ENCODE measurements at regions not wholly inside any gene's neighbourhood (a gene's known extent, or its start where the extent isn't known, plus 50 kb on each side); places are given as distances from the start of the nearest gene placed in this dataset.
A peak's percentile ranks its signal among the peaks of the same experiment; 100 is the strongest.

GRCh38 chr1:58158016-58158415, 388.5 kb downstream of the OMA1 start:
- Mint-ChIP-seq H3K4me1 (no peaks in the 10 kb centered on the region), H3K4me3 (no peak overlapping the region), H3K27ac (no peak overlapping the region), H3K27me3 (peaks cover 0 to 5% of the 10 kb centered on the region in 2 donors), H3K9me3 (no peaks in the 10 kb centered on the region), H3K36me3 (no peaks in the 10 kb centered on the region)
- DNase-seq (no peak), ATAC-seq (replicated peaks) (no peak)

GRCh38 chr1:58157256-58157655, 389.3 kb downstream of the OMA1 start:
- Mint-ChIP-seq H3K36me3 (no peaks in the 10 kb centered on the region), H3K4me3 (no peak overlapping the region), H3K27me3 (peaks cover 0 to 3% of the 10 kb centered on the region in 2 donors), H3K9me3 (no peaks in the 10 kb centered on the region), H3K4me1 (no peaks in the 10 kb centered on the region), H3K27ac (no peak overlapping the region)
- DNase-seq (no peak), ATAC-seq (replicated peaks) (no peak)

- no peak for DNase-seq
- no peaks in the 10 kb centered on the region for H3K36me3 Mint-ChIP-seq
- no peaks in the 10 kb centered on the region for H3K4me1 Mint-ChIP-seq
- no peaks in the 10 kb centered on the region for H3K9me3 Mint-ChIP-seq
- H3K27ac Mint-ChIP-seq = no peak overlapping the region
- H3K27me3 Mint-ChIP-seq = peaks cover 0 to 3% of the 10 kb centered on the region in 2 donors
- no peak overlapping the region for H3K4me3 Mint-ChIP-seq
- no peak for ATAC-seq (replicated peaks)
Measured at GRCh38 chr1:58156831-58157230, 389.7 kb downstream of the OMA1 start.

GRCh38 chr1:58156124-58156468, 390.4 kb downstream of the OMA1 start:
- DNase-seq = no peak
- no peaks in the 10 kb centered on the region for H3K9me3 Mint-ChIP-seq
- no peaks in the 10 kb centered on the region for H3K36me3 Mint-ChIP-seq
- ATAC-seq (replicated peaks) = peak; percentile 80 to 82
- H3K4me1 Mint-ChIP-seq = no peaks in the 10 kb centered on the region
- H3K27ac Mint-ChIP-seq = no peak overlapping the region
- H3K4me3 Mint-ChIP-seq = no peak overlapping the region
- peaks cover 0 to 3% of the 10 kb centered on the region in 2 donors for H3K27me3 Mint-ChIP-seq

- no peak for DNase-seq
- H3K4me1 Mint-ChIP-seq = no peaks in the 10 kb centered on the region
- no peaks in the 10 kb centered on the region for H3K9me3 Mint-ChIP-seq
- no peak overlapping the region for H3K4me3 Mint-ChIP-seq
- peaks cover 0 to 3% of the 10 kb centered on the region in 2 donors for H3K27me3 Mint-ChIP-seq
- ATAC-seq (replicated peaks) = peak in 1 of 2 donors; percentile 18
- H3K27ac Mint-ChIP-seq = no peak overlapping the region
- no peaks in the 10 kb centered on the region for H3K36me3 Mint-ChIP-seq
Measured at GRCh38 chr1:58155418-58156123, 391.0 kb downstream of the OMA1 start.

- Mint-ChIP-seq H3K4me3 (no peak overlapping the region), H3K27me3 (peaks cover 0 to 3% of the 10 kb centered on the region in 2 donors), H3K36me3 (no peaks in the 10 kb centered on the region), H3K9me3 (no peaks in the 10 kb centered on the region), H3K27ac (no peak overlapping the region), H3K4me1 (no peaks in the 10 kb centered on the region)
- DNase-seq (no peak), ATAC-seq (replicated peaks) (no peak)
Measured at GRCh38 chr1:58154256-58154655, 392.3 kb downstream of the OMA1 start.

- ATAC-seq (replicated peaks) (no peak), DNase-seq (no peak)
- H3K27ac Mint-ChIP-seq = no peak overlapping the region
- no peak overlapping the region for H3K4me3 Mint-ChIP-seq
- H3K27me3 Mint-ChIP-seq = peaks cover 0 to 3% of the 10 kb centered on the region in 2 donors
- peaks cover 0 to 1% of the 10 kb centered on the region in 2 donors for H3K9me3 Mint-ChIP-seq
- no peaks in the 10 kb centered on the region for H3K4me1 Mint-ChIP-seq
- H3K36me3 Mint-ChIP-seq = no peaks in the 10 kb centered on the region
Measured at GRCh38 chr1:58152697-58153096, 393.8 kb downstream of the OMA1 start.

- ATAC-seq (replicated peaks) (no peak), DNase-seq (no peak)
- no peaks in the 10 kb centered on the region for H3K36me3 Mint-ChIP-seq
- no peak overlapping the region for H3K27ac Mint-ChIP-seq
- H3K27me3 Mint-ChIP-seq = peaks cover 0 to under 1% of the 10 kb centered on the region in 2 donors
- H3K4me1 Mint-ChIP-seq = no peaks in the 10 kb centered on the region
- no peak overlapping the region for H3K4me3 Mint-ChIP-seq
- H3K9me3 Mint-ChIP-seq = peaks cover 0 to 1% of the 10 kb centered on the region in 2 donors
Measured at GRCh38 chr1:58149271-58149812, 397.2 kb downstream of the OMA1 start.

GRCh38 chr1:58144698-58145270, 401.7 kb downstream of the OMA1 start:
- Mint-ChIP-seq H3K27ac (no peak overlapping the region), H3K4me3 (no peak overlapping the region)

GRCh38 chr1:58143972-58144697, 402.4 kb downstream of the OMA1 start:
- ATAC-seq (replicated peaks) (no peak), DNase-seq (no peak)
- Mint-ChIP-seq H3K27me3 (peaks cover 0 to 4% of the 10 kb centered on the region in 2 donors), H3K27ac (no peak overlapping the region), H3K9me3 (peaks cover 2 to 6% of the 10 kb centered on the region in 2 donors), H3K4me1 (no peaks in the 10 kb centered on the region), H3K4me3 (no peak overlapping the region), H3K36me3 (no peaks in the 10 kb centered on the region)

More at GRCh38 chr1:58144698-58145270, 401.7 kb downstream of the OMA1 start:
- no peak for ATAC-seq (replicated peaks)
- DNase-seq = no peak
- Mint-ChIP-seq H3K27me3 (peaks cover 0 to 4% of the 10 kb centered on the region in 2 donors), H3K36me3 (no peaks in the 10 kb centered on the region), H3K4me1 (no peaks in the 10 kb centered on the region), H3K9me3 (peaks cover 0 to 5% of the 10 kb centered on the region in 2 donors)

- Mint-ChIP-seq H3K27me3 (peaks cover 0 to 5% of the 10 kb centered on the region in 2 donors), H3K36me3 (peaks cover 3 to 7% of the 10 kb centered on the region in 2 donors), H3K4me3 (no peak overlapping the region), H3K4me1 (no peaks in the 10 kb centered on the region), H3K27ac (no peak overlapping the region), H3K9me3 (peaks cover 20 to 25% of the 10 kb centered on the region in 2 donors)
- no peak for DNase-seq
- ATAC-seq (replicated peaks) = no peak
Measured at GRCh38 chr1:58136387-58136786, 410.1 kb downstream of the OMA1 start.

- H3K9me3 Mint-ChIP-seq = peaks cover 20 to 22% of the 10 kb centered on the region in 2 donors
- no peak for ATAC-seq (replicated peaks)
- peaks cover 3 to 7% of the 10 kb centered on the region in 2 donors for H3K36me3 Mint-ChIP-seq
- DNase-seq = no peak
- no peak overlapping the region for H3K4me3 Mint-ChIP-seq
- no peak overlapping the region for H3K27ac Mint-ChIP-seq
- H3K27me3 Mint-ChIP-seq = peaks cover 0 to 5% of the 10 kb centered on the region in 2 donors
- H3K4me1 Mint-ChIP-seq = no peaks in the 10 kb centered on the region
Measured at GRCh38 chr1:58135821-58136321, 410.7 kb downstream of the OMA1 start.

- peaks cover 3 to 7% of the 10 kb centered on the region in 2 donors for H3K36me3 Mint-ChIP-seq
- DNase-seq = no peak
- no peak for ATAC-seq (replicated peaks)
Measured at GRCh38 chr1:58133562-58133961, 413.0 kb downstream of the OMA1 start.

GRCh38 chr1:58123051-58123450, 423.5 kb downstream of the OMA1 start:
- H3K4me1 Mint-ChIP-seq = no peaks in the 10 kb centered on the region
- no peak overlapping the region for H3K4me3 Mint-ChIP-seq
- DNase-seq (no peak), ATAC-seq (replicated peaks) (no peak)
- H3K36me3 Mint-ChIP-seq = no peaks in the 10 kb centered on the region
- H3K27me3 Mint-ChIP-seq = peaks cover 0 to 4% of the 10 kb centered on the region in 2 donors
- H3K27ac Mint-ChIP-seq = no peak overlapping the region
- H3K9me3 Mint-ChIP-seq = no peaks in the 10 kb centered on the region

More at GRCh38 chr1:58133562-58133961, 413.0 kb downstream of the OMA1 start:
- H3K4me1 Mint-ChIP-seq = no peaks in the 10 kb centered on the region
- H3K27me3 Mint-ChIP-seq = peaks cover 0 to 5% of the 10 kb centered on the region in 2 donors
- no peak overlapping the region for H3K27ac Mint-ChIP-seq
- no peak overlapping the region for H3K4me3 Mint-ChIP-seq
- peaks cover 13 to 19% of the 10 kb centered on the region in 2 donors for H3K9me3 Mint-ChIP-seq
